ENCODE measurements at regions not wholly inside any gene's neighbourhood (a gene's known extent, or its start where the extent isn't known, plus 50 kb on each side); places are given as distances from the start of the nearest gene placed in this dataset.

GRCh38 chr20:54295686-54296085 lies 87.8 kb downstream of the PFDN4 start:
- TF ChIP-seq POLR2AphosphoS5 (IDR thresholded peaks at IDR 0.05; ENCODE audit: low read depth) (no peak), GABPA (IDR thresholded peaks at IDR 0.05; ENCODE audit: low read depth) (no peak), SPI1 (IDR thresholded peaks at IDR 0.05; ENCODE audit: borderline replicate concordance, low read depth) (no peak)
- TF ChIP-seq, protein P1, sequence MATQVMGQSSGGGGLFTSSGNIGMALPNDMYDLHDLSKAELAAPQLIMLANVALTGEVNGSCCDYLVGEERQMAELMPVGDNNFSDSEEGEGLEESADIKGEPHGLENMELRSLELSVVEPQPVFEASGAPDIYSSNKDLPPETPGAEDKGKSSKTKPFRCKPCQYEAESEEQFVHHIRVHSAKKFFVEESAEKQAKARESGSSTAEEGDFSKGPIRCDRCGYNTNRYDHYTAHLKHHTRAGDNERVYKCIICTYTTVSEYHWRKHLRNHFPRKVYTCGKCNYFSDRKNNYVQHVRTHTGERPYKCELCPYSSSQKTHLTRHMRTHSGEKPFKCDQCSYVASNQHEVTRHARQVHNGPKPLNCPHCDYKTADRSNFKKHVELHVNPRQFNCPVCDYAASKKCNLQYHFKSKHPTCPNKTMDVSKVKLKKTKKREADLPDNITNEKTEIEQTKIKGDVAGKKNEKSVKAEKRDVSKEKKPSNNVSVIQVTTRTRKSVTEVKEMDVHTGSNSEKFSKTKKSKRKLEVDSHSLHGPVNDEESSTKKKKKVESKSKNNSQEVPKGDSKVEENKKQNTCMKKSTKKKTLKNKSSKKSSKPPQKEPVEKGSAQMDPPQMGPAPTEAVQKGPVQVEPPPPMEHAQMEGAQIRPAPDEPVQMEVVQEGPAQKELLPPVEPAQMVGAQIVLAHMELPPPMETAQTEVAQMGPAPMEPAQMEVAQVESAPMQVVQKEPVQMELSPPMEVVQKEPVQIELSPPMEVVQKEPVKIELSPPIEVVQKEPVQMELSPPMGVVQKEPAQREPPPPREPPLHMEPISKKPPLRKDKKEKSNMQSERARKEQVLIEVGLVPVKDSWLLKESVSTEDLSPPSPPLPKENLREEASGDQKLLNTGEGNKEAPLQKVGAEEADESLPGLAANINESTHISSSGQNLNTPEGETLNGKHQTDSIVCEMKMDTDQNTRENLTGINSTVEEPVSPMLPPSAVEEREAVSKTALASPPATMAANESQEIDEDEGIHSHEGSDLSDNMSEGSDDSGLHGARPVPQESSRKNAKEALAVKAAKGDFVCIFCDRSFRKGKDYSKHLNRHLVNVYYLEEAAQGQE (IDR thresholded peaks at IDR 0.05; ENCODE audit: insufficient replicate concordance, low read depth): no peak
- TF ChIP-seq, protein P2, sequence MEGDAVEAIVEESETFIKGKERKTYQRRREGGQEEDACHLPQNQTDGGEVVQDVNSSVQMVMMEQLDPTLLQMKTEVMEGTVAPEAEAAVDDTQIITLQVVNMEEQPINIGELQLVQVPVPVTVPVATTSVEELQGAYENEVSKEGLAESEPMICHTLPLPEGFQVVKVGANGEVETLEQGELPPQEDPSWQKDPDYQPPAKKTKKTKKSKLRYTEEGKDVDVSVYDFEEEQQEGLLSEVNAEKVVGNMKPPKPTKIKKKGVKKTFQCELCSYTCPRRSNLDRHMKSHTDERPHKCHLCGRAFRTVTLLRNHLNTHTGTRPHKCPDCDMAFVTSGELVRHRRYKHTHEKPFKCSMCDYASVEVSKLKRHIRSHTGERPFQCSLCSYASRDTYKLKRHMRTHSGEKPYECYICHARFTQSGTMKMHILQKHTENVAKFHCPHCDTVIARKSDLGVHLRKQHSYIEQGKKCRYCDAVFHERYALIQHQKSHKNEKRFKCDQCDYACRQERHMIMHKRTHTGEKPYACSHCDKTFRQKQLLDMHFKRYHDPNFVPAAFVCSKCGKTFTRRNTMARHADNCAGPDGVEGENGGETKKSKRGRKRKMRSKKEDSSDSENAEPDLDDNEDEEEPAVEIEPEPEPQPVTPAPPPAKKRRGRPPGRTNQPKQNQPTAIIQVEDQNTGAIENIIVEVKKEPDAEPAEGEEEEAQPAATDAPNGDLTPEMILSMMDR (IDR thresholded peaks at IDR 0.05; ENCODE audit: insufficient read depth, low read length): no peak
- no peak for DNase-seq (ENCODE audit: low read depth in 1 of 2, low spot score in 1 of 2)
- H3K4me3 ChIP-seq (replicated peaks; ENCODE audit: insufficient read depth, low read length): no peak overlapping the region
- H3K27me3 ChIP-seq (ENCODE audit: insufficient read depth, poor library complexity, severe bottlenecking): peaks cover 4% of the 10 kb centered on the region
- H3K27ac ChIP-seq (replicated peaks): no peak overlapping the region

DNA sequence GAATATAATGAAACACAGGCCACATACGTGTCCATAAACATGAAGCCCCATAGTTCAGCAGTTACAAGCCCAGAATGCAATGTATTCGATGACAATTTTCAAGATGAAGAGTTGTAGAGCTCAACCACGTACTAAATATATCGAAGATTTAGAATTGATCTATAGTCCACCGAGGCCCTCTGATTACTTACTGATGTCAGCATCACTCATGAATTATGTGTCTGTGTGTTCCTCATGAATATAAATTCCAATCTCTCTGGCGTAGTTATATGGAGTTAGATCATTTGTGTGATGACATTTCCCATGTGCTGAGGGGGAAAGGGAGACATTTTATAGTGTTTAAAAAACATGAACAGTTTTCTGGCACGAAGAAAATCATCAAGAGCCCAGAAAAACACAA lies 97.5 kb downstream of the PFDN4 start:
- H3K27me3 ChIP-seq (ENCODE audit: insufficient read depth, poor library complexity, severe bottlenecking): no peaks in the 10 kb centered on the region
- DNase-seq (ENCODE audit: low read depth in 1 of 2, low spot score in 1 of 2): no peak
- TF ChIP-seq SPI1 (IDR thresholded peaks at IDR 0.05; ENCODE audit: borderline replicate concordance, low read depth): no peak
- TF ChIP-seq, protein P1 (IDR thresholded peaks at IDR 0.05; ENCODE audit: insufficient replicate concordance, low read depth): no peak
- TF ChIP-seq, protein P2 (IDR thresholded peaks at IDR 0.05; ENCODE audit: insufficient read depth, low read length): no peak

DNA sequence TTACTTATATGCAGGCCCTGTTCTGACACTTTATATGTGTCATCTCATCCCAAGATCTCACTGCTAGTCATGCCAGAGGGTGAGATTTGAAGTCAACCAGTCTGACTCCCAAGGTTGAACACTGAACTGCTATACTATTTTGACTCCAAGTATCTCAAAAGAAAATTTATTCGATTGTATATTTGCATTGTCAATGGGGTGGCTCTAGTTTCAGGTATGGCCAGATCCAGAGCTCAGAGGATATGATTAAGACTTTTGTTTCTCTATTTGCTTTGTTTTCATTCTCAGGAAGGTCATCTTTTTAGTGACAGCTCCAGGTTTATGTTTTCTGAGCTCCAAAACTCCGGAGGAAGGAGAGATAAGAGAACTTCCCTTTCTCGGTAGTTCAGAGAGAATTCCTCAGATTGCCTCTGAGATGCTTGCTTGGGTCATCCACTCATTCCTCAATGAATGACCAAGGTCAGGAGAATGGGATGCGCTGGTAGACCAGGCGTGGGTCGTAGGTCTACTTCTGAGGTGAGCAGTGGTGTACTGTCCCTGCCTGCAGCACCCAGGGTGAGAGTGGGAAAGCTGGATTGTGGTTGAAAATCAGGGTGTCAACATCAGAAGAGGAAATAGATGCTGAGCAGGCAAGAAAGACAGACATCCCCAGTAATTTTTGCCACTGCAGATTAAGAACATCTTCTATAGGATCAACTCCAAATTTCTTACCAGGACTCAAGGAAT lies 99.3 kb downstream of the PFDN4 start:
- no peak overlapping the region for H3K4me3 ChIP-seq (replicated peaks; ENCODE audit: insufficient read depth, low read length)

More for the DNA sequence above, 97.5 kb downstream of the PFDN4 start:
- Histone ChIP-seq H3K27ac (replicated peaks) (no peak overlapping the region), H3K4me3 (replicated peaks; ENCODE audit: insufficient read depth, low read length) (no peak overlapping the region)

More for the DNA sequence above, 99.3 kb downstream of the PFDN4 start:
- no peak for TF ChIP-seq SPI1 (IDR thresholded peaks at IDR 0.05; ENCODE audit: borderline replicate concordance, low read depth)
- TF ChIP-seq, protein P1 (IDR thresholded peaks at IDR 0.05; ENCODE audit: insufficient replicate concordance, low read depth): no peak
- TF ChIP-seq, protein P2 (IDR thresholded peaks at IDR 0.05; ENCODE audit: insufficient read depth, low read length): no peak
- no peak for TF ChIP-seq GABPA (IDR thresholded peaks at IDR 0.05; ENCODE audit: low read depth)
- no peak for TF ChIP-seq POLR2AphosphoS5 (IDR thresholded peaks at IDR 0.05; ENCODE audit: low read depth)
- no peaks in the 10 kb centered on the region for H3K27me3 ChIP-seq (ENCODE audit: insufficient read depth, poor library complexity, severe bottlenecking)
- no peak overlapping the region for H3K27ac ChIP-seq (replicated peaks)
- DNase-seq (ENCODE audit: low read depth in 1 of 2, low spot score in 1 of 2): no peak

Measured in HL-60 (cell line).